CD14-positive monocyte (primary cell): ENCODE measurements at regions not wholly inside any gene's neighbourhood (a gene's known extent, or its start where the extent isn't known, plus 50 kb on each side); places are given as distances from the start of the nearest gene placed in this dataset.

Experiments
- DNase-seq, 3 donors: peaks; one replicate each; pipeline ENCODE4 v3.0.0-alpha.2; 2011 to 2022
- H2AFZ ChIP-seq: 2 replicates; pipeline ENCODE4 v1.6.0; 2012; ENCODE audit warnings: mild to moderate bottlenecking, low read depth, low read length, inconsistent platforms; ENCODE audit not compliant: insufficient read depth, poor library complexity, severe bottlenecking
- H3K27ac ChIP-seq, 2 donors: 1 replicate in 1 of 2; 2 replicates in 1 of 2; pipeline ENCODE4 v1.5.1; 2012 to 2013; ENCODE audit warnings: low read length in 2 of 2, control low read depth in 1 of 2, inconsistent platforms in 1 of 2, low read depth in 1 of 2, mild to moderate bottlenecking in 1 of 2
- H3K27me3 ChIP-seq, 2 donors: one replicate each; pipeline versions ENCODE4 v1.6.0 to v1.6.1; 2011 to 2013; ENCODE audit warnings: low read length in 2 of 2; ENCODE audit not compliant: control insufficient read depth in 2 of 2, insufficient read depth in 2 of 2
- H3K36me3 ChIP-seq, 2 donors: replicated peaks in 1 of 2; 1 replicate in 1 of 2; 2 replicates in 1 of 2; pipeline versions ENCODE4 v1.5.1 to v1.6.1; 2012 to 2013; ENCODE audit warnings: low read length in 2 of 2, control low read depth in 1 of 2, inconsistent platforms in 1 of 2, mild to moderate bottlenecking in 1 of 2; ENCODE audit not compliant: insufficient read depth in 2 of 2, control insufficient read depth in 1 of 2
- H3K4me1 ChIP-seq, 2 donors: 1 replicate in 1 of 2; 2 replicates in 1 of 2; pipeline versions ENCODE4 v1.5.1 to v1.6.1; 2012 to 2013; ENCODE audit warnings: low read length in 2 of 2, control low read depth in 1 of 2, inconsistent platforms in 1 of 2, mild to moderate bottlenecking in 1 of 2, moderate library complexity in 1 of 2; ENCODE audit not compliant: insufficient read depth in 2 of 2, control insufficient read depth in 1 of 2
- H3K4me2 ChIP-seq: replicated peaks from 2 replicates; pipeline ENCODE3; 2012; ENCODE audit warnings: low read length, moderate library complexity, mild to moderate bottlenecking; ENCODE audit not compliant: poor library complexity, severe bottlenecking; ENCODE audit errors: extremely low read depth
- H3K4me3 ChIP-seq, 3 experiments: fragments of 200-600 bp in 1 of 3; sonication (generic) in 1 of 3; replicated peaks in 1 of 3; 1 replicate in 2 of 3; 2 replicates in 1 of 3; pipeline ENCODE4 v1.5.1; 2011 to 2013; ENCODE audit warnings: low read length in 3 of 3, mild to moderate bottlenecking in 3 of 3, control low read depth in 2 of 3, low read depth in 2 of 3, inconsistent platforms in 1 of 3, moderate library complexity in 1 of 3
- H3K79me2 ChIP-seq: 2 replicates; pipeline ENCODE4 v1.6.0; 2012; ENCODE audit warnings: mild to moderate bottlenecking, control low read depth, inconsistent platforms, low read length, moderate library complexity; ENCODE audit not compliant: insufficient read depth
- H3K9ac ChIP-seq: 2 replicates; pipeline ENCODE4 v1.6.0; 2017; ENCODE audit warnings: low read length, mild to moderate bottlenecking; ENCODE audit not compliant: insufficient read depth, poor library complexity, severe bottlenecking
- H3K9me3 ChIP-seq, 2 donors: replicated peaks in 1 of 2; 1 replicate in 1 of 2; 2 replicates in 1 of 2; pipeline versions ENCODE4 v1.5.1 to v1.6.1; 2012 to 2013; ENCODE audit warnings: low read length in 2 of 2, control low read depth in 1 of 2; ENCODE audit not compliant: control insufficient read depth in 1 of 2, insufficient read depth in 1 of 2
- H4K20me1 ChIP-seq: 2 replicates; pipeline ENCODE4 v1.6.0; 2012; ENCODE audit warnings: mild to moderate bottlenecking, low read length, control low read depth, moderate library complexity; ENCODE audit not compliant: insufficient read depth
- H3K27ac Mint-ChIP-seq, 7 donors: one replicate each; pipeline ENCODE4 v1.8.0; 2020; ENCODE audit warnings: mild to moderate bottlenecking in 7 of 7, mixed read lengths in 7 of 7, moderate library complexity in 6 of 7, inconsistent platforms in 2 of 7
- H3K27me3 Mint-ChIP-seq, 3 donors: one replicate each; pipeline ENCODE4 v1.8.0; 2021 to 2022; ENCODE audit warnings: low read depth in 3 of 3, mild to moderate bottlenecking in 3 of 3, mixed read lengths in 3 of 3, moderate library complexity in 3 of 3, inconsistent platforms in 1 of 3
- H3K36me3 Mint-ChIP-seq, 2 donors: one replicate each; pipeline ENCODE4 v1.8.0; 2020; ENCODE audit warnings: mixed read lengths in 2 of 2, inconsistent platforms in 1 of 2, mild to moderate bottlenecking in 1 of 2
- H3K4me1 Mint-ChIP-seq: one replicate; pipeline ENCODE4 v1.8.0; 2020; ENCODE audit warnings: mild to moderate bottlenecking, mixed read lengths
- H3K4me3 Mint-ChIP-seq, 2 donors: one replicate each; pipeline ENCODE4 v1.8.0; 2020; ENCODE audit warnings: mild to moderate bottlenecking in 2 of 2, mixed read lengths in 2 of 2, moderate library complexity in 1 of 2
- H3K9me3 Mint-ChIP-seq, 7 donors: one replicate each; pipeline ENCODE4 v1.8.0; 2020 to 2022; ENCODE audit warnings: mixed read lengths in 7 of 7, mild to moderate bottlenecking in 6 of 7, moderate library complexity in 6 of 7, inconsistent platforms in 2 of 7
- WGBS: methylation state at CpG from one replicate; pipeline ENCODE4 v1.1.5; 2013; ENCODE audit warnings: missing lambda C conversion rate; ENCODE audit not compliant: insufficient coverage; 5-methylcytosine and 5-hydroxymethylcytosine counted together
- intact Hi-C, 2 donors: fragments of 100-400 bp; cut with micrococcal nuclease; formaldehyde crosslinking; loops; one replicate each; pipeline versions ENCODE4 v1.15.0 to v1.15.1; 2023
- TF ChIP-seq, protein P1 (sequence below): fragments of 200-600 bp; IDR thresholded peaks from one replicate; pipeline ENCODE4 v1.8.0; 2022; ENCODE audit warnings: antibody characterized with exemption, mild to moderate bottlenecking

DNA sequence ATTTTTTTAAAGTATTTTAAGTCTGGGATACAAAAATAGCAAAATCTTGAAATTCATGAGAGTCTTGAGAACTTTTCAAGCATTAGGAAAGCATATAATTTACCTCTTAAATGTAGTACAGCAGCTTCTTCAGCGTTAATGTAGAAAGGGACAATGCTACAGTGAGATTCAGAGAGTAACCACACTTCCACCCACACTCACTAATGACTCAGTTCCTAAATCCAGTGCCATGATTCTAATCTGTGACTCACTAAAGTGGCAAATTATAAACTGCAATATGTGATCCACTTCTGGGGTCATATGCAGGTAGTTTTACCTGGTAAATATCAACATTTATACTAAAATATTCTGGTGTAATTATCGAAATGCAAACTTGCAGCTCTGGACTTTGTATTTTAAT lies 434.5 kb upstream of the TUSC1 start:
- no peak overlapping the region for H3K9ac ChIP-seq
- H3K79me2 ChIP-seq, result no peaks in the 10 kb centered on the region
- Mint-ChIP-seq H3K27me3 (no peaks in the 10 kb centered on the region), H3K4me1 (no peaks in the 10 kb centered on the region), H3K36me3 (no peaks in the 10 kb centered on the region), H3K9me3 (peaks cover 4 to 21% (median 12%) of the 10 kb centered on the region in 7 donors), H3K4me3 (no peak overlapping the region), H3K27ac (no peak overlapping the region)
- intact Hi-C loops, result no loop called here
- no peaks in the 10 kb centered on the region for H3K36me3 ChIP-seq
- TF ChIP-seq, protein P1, sequence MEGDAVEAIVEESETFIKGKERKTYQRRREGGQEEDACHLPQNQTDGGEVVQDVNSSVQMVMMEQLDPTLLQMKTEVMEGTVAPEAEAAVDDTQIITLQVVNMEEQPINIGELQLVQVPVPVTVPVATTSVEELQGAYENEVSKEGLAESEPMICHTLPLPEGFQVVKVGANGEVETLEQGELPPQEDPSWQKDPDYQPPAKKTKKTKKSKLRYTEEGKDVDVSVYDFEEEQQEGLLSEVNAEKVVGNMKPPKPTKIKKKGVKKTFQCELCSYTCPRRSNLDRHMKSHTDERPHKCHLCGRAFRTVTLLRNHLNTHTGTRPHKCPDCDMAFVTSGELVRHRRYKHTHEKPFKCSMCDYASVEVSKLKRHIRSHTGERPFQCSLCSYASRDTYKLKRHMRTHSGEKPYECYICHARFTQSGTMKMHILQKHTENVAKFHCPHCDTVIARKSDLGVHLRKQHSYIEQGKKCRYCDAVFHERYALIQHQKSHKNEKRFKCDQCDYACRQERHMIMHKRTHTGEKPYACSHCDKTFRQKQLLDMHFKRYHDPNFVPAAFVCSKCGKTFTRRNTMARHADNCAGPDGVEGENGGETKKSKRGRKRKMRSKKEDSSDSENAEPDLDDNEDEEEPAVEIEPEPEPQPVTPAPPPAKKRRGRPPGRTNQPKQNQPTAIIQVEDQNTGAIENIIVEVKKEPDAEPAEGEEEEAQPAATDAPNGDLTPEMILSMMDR, result no peak
- peaks cover 10 to 12% of the 10 kb centered on the region in 2 donors for H3K9me3 ChIP-seq
- H3K4me1 ChIP-seq, result no peaks in the 10 kb centered on the region
- H3K27me3 ChIP-seq, result no peaks in the 10 kb centered on the region
- H2AFZ ChIP-seq, result no peak overlapping the region
- no CpG with 5 or more reads among the region's 2 CpGs for WGBS
- no peak overlapping the region for H3K4me3 ChIP-seq
- no peaks in the 10 kb centered on the region for H4K20me1 ChIP-seq
- no peak overlapping the region for H3K4me2 ChIP-seq
- DNase-seq, result no peak
- H3K27ac ChIP-seq, result no peak overlapping the region

DNA sequence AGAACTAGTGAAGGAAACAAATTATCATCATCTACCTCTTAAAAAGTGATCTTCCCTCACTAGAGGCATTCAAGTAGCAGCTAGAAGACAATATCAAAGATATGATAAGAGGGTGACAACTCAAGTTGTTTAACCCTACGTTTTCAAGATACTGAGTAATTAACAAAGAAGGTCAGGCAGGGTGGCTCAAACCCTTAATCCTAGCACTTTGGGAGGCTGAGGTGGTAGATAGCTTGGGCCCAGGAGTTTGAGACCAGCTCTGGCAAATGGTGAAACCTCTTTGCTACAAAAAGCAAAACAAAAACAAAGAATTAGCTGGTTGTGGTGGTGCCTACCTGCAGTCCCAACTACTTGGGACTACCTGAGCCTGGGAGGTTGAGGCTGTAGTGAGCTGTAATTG lies 408.2 kb upstream of the TUSC1 start:
- Mint-ChIP-seq H3K9me3 (peaks cover 0 to 11% (median 1%) of the 10 kb centered on the region in 7 donors), H3K27ac (no peak overlapping the region), H3K4me1 (no peaks in the 10 kb centered on the region), H3K4me3 (no peak overlapping the region), H3K27me3 (peaks cover 0 to 2% (median 2%) of the 10 kb centered on the region in 3 donors), H3K36me3 (no peaks in the 10 kb centered on the region)
- Histone ChIP-seq H3K36me3 (no peaks in the 10 kb centered on the region), H3K27ac (no peak overlapping the region), H3K4me2 (no peak overlapping the region), H3K4me1 (no peaks in the 10 kb centered on the region), H4K20me1 (no peaks in the 10 kb centered on the region), H3K27me3 (no peaks in the 10 kb centered on the region), H3K9me3 (peaks cover 6% of the 10 kb centered on the region in 2 donors), H3K9ac (no peak overlapping the region), H3K79me2 (no peaks in the 10 kb centered on the region), H2AFZ (no peak overlapping the region), H3K4me3 (no peak overlapping the region)
- WGBS, result no CpG with 5 or more reads among the region's 1 CpG
- intact Hi-C loops, result no loop called here
- TF ChIP-seq, protein P1, result no peak
- no peak for DNase-seq
